ENCODE measurements at regions not wholly inside any gene's neighbourhood (a gene's known extent, or its start where the extent isn't known, plus 50 kb on each side); places are given as distances from the start of the nearest gene placed in this dataset.
"Not testable (repeated sequence)": the region's sequence is repeated elsewhere in the genome, so short reads cannot be mapped to it uniquely, and the experiment has no call there.

GRCh38 chr3:72079369-72079872, 294.5 kb upstream of the PROK2 start:
- whole genome bisulfite sequencing (ENCODE audit: insufficient coverage) = no CpG with 5 or more reads among the region's 2 CpGs
- H3K27ac ChIP-seq (ENCODE audit: low read depth, low read length) = no peak overlapping the region
- H3K36me3 ChIP-seq (ENCODE audit: control insufficient read depth, insufficient read depth, low read length) = no peaks in the 10 kb centered on the region
- DNase-seq (ENCODE audit: low read depth in 4 of 6, low spot score in 6 of 6) = no peak
- H3K9me3 ChIP-seq (ENCODE audit: control insufficient read depth, insufficient read depth, low read length) = no peaks in the 10 kb centered on the region
- peaks cover 4% of the 10 kb centered on the region for H3K4me1 ChIP-seq (ENCODE audit: control insufficient read depth, insufficient read depth, low read length)
- no peaks in the 10 kb centered on the region for H3K27me3 ChIP-seq (ENCODE audit: control insufficient read depth, insufficient read depth, low read length)
- no peak overlapping the region for H3K4me3 ChIP-seq (ENCODE audit: low read depth, low read length)

GRCh38 chr3:72078676-72079368, 293.9 kb upstream of the PROK2 start:
- H3K27me3 ChIP-seq (ENCODE audit: control insufficient read depth, insufficient read depth, low read length) = no peaks in the 10 kb centered on the region
- no peak overlapping the region for H3K4me3 ChIP-seq (ENCODE audit: low read depth, low read length)
- no peaks in the 10 kb centered on the region for H3K36me3 ChIP-seq (ENCODE audit: control insufficient read depth, insufficient read depth, low read length)
- DNase-seq (ENCODE audit: low read depth in 4 of 6, low spot score in 6 of 6) = no peak
- H3K9me3 ChIP-seq (ENCODE audit: control insufficient read depth, insufficient read depth, low read length) = no peaks in the 10 kb centered on the region
- H3K27ac ChIP-seq (ENCODE audit: low read depth, low read length) = no peak overlapping the region
- H3K4me1 ChIP-seq (ENCODE audit: control insufficient read depth, insufficient read depth, low read length) = peaks cover 4% of the 10 kb centered on the region
- WGBS (ENCODE audit: insufficient coverage) = no CpG with 5 or more reads among the region's 2 CpGs

GRCh38 chr3:72077473-72078259, 292.7 kb upstream of the PROK2 start:
- Histone ChIP-seq H3K27ac (ENCODE audit: low read depth, low read length) (no peak overlapping the region), H3K4me3 (ENCODE audit: low read depth, low read length) (no peak overlapping the region), H3K36me3 (ENCODE audit: control insufficient read depth, insufficient read depth, low read length) (no peaks in the 10 kb centered on the region), H3K27me3 (ENCODE audit: control insufficient read depth, insufficient read depth, low read length) (no peaks in the 10 kb centered on the region), H3K9me3 (ENCODE audit: control insufficient read depth, insufficient read depth, low read length) (no peaks in the 10 kb centered on the region), H3K4me1 (ENCODE audit: control insufficient read depth, insufficient read depth, low read length) (peaks cover 4% of the 10 kb centered on the region)
- DNase-seq (ENCODE audit: low read depth in 4 of 6, low spot score in 6 of 6) = no peak
- WGBS (ENCODE audit: insufficient coverage) = 78% methylated on average over 6 of the region's 6 CpGs

- H3K36me3 ChIP-seq (ENCODE audit: control insufficient read depth, insufficient read depth, low read length); H3K27me3 ChIP-seq (ENCODE audit: control insufficient read depth, insufficient read depth, low read length); H3K27ac ChIP-seq (ENCODE audit: low read depth, low read length); DNase-seq (ENCODE audit: low read depth in 4 of 6, low spot score in 6 of 6); H3K9me3 ChIP-seq (ENCODE audit: control insufficient read depth, insufficient read depth, low read length); H3K4me3 ChIP-seq (ENCODE audit: low read depth, low read length); H3K4me1 ChIP-seq (ENCODE audit: control insufficient read depth, insufficient read depth, low read length): not testable (repeated sequence)
- WGBS (ENCODE audit: insufficient coverage) = 80% methylated on average over 7 of the region's 7 CpGs
These were observed 290.9 kb upstream of the PROK2 start for GRCh38 chr3:72075848-72076247.

- no CpG with 5 or more reads among the region's 2 CpGs for WGBS (ENCODE audit: insufficient coverage)
- H3K27ac ChIP-seq (ENCODE audit: low read depth, low read length) = no peak overlapping the region
- no peaks in the 10 kb centered on the region for H3K27me3 ChIP-seq (ENCODE audit: control insufficient read depth, insufficient read depth, low read length)
- no peak for DNase-seq (ENCODE audit: low read depth in 4 of 6, low spot score in 6 of 6)
- no peaks in the 10 kb centered on the region for H3K4me1 ChIP-seq (ENCODE audit: control insufficient read depth, insufficient read depth, low read length)
- no peaks in the 10 kb centered on the region for H3K36me3 ChIP-seq (ENCODE audit: control insufficient read depth, insufficient read depth, low read length)
- H3K9me3 ChIP-seq (ENCODE audit: control insufficient read depth, insufficient read depth, low read length) = no peaks in the 10 kb centered on the region
- H3K4me3 ChIP-seq (ENCODE audit: low read depth, low read length) = no peak overlapping the region
These were observed 286.7 kb upstream of the PROK2 start for GRCh38 chr3:72071624-72072023.

GRCh38 chr3:72070005-72070404, 285.1 kb upstream of the PROK2 start:
- WGBS (ENCODE audit: insufficient coverage) = 96% methylated on average over 5 of the region's 6 CpGs
- H3K4me1 ChIP-seq (ENCODE audit: control insufficient read depth, insufficient read depth, low read length) = no peaks in the 10 kb centered on the region
- H3K27me3 ChIP-seq (ENCODE audit: control insufficient read depth, insufficient read depth, low read length) = no peaks in the 10 kb centered on the region
- DNase-seq (ENCODE audit: low read depth in 4 of 6, low spot score in 6 of 6) = no peak
- H3K36me3 ChIP-seq (ENCODE audit: control insufficient read depth, insufficient read depth, low read length) = no peaks in the 10 kb centered on the region
- no peaks in the 10 kb centered on the region for H3K9me3 ChIP-seq (ENCODE audit: control insufficient read depth, insufficient read depth, low read length)
- no peak overlapping the region for H3K27ac ChIP-seq (ENCODE audit: low read depth, low read length)
- no peak overlapping the region for H3K4me3 ChIP-seq (ENCODE audit: low read depth, low read length)

GRCh38 chr3:72069543-72069942, 284.6 kb upstream of the PROK2 start:
- Histone ChIP-seq H3K4me1 (ENCODE audit: control insufficient read depth, insufficient read depth, low read length) (no peaks in the 10 kb centered on the region), H3K4me3 (ENCODE audit: low read depth, low read length) (no peak overlapping the region), H3K27ac (ENCODE audit: low read depth, low read length) (no peak overlapping the region), H3K36me3 (ENCODE audit: control insufficient read depth, insufficient read depth, low read length) (no peaks in the 10 kb centered on the region), H3K9me3 (ENCODE audit: control insufficient read depth, insufficient read depth, low read length) (no peaks in the 10 kb centered on the region), H3K27me3 (ENCODE audit: control insufficient read depth, insufficient read depth, low read length) (no peaks in the 10 kb centered on the region)
- DNase-seq (ENCODE audit: low read depth in 4 of 6, low spot score in 6 of 6) = no peak

- H3K4me3 ChIP-seq (ENCODE audit: low read depth, low read length) = no peak overlapping the region
- 100% methylated on average over 1 of the region's 1 CpG for WGBS (ENCODE audit: insufficient coverage)
- H3K9me3 ChIP-seq (ENCODE audit: control insufficient read depth, insufficient read depth, low read length) = peaks cover 1% of the 10 kb centered on the region
- no peaks in the 10 kb centered on the region for H3K4me1 ChIP-seq (ENCODE audit: control insufficient read depth, insufficient read depth, low read length)
- no peak overlapping the region for H3K27ac ChIP-seq (ENCODE audit: low read depth, low read length)
- no peaks in the 10 kb centered on the region for H3K27me3 ChIP-seq (ENCODE audit: control insufficient read depth, insufficient read depth, low read length)
- H3K36me3 ChIP-seq (ENCODE audit: control insufficient read depth, insufficient read depth, low read length) = no peaks in the 10 kb centered on the region
- DNase-seq (ENCODE audit: low read depth in 4 of 6, low spot score in 6 of 6) = no peak
These were observed 283.7 kb upstream of the PROK2 start for GRCh38 chr3:72068621-72069020.

- no CpG with 5 or more reads among the region's 1 CpG for WGBS (ENCODE audit: insufficient coverage)
These were observed 282.8 kb upstream of the PROK2 start for GRCh38 chr3:72067721-72068120.

More at GRCh38 chr3:72067721-72068120, 282.8 kb upstream of the PROK2 start:
- H3K4me1 ChIP-seq (ENCODE audit: control insufficient read depth, insufficient read depth, low read length) = no peaks in the 10 kb centered on the region
- no peaks in the 10 kb centered on the region for H3K36me3 ChIP-seq (ENCODE audit: control insufficient read depth, insufficient read depth, low read length)
- H3K27me3 ChIP-seq (ENCODE audit: control insufficient read depth, insufficient read depth, low read length) = no peaks in the 10 kb centered on the region
- peaks cover 3% of the 10 kb centered on the region for H3K9me3 ChIP-seq (ENCODE audit: control insufficient read depth, insufficient read depth, low read length)
- DNase-seq (ENCODE audit: low read depth in 4 of 6, low spot score in 6 of 6) = no peak
- no peak overlapping the region for H3K27ac ChIP-seq (ENCODE audit: low read depth, low read length)
- no peak overlapping the region for H3K4me3 ChIP-seq (ENCODE audit: low read depth, low read length)
